Hepatic stellate cell (primary cell): ENCODE measurements at regions not wholly inside any gene's neighbourhood (a gene's known extent, or its start where the extent isn't known, plus 50 kb on each side); places are given as distances from the start of the nearest gene placed in this dataset.

Source experiments
- DNase-seq: peaks from one replicate; pipeline ENCODE4 v3.0.0; 2011; ENCODE audit warnings: low spot score

GRCh38 chr9:85260275-85260845 lies 481.4 kb downstream of the AGTPBP1 start:
- DNase-seq = no peak

GRCh38 chr9:85258823-85259370 lies 482.9 kb downstream of the AGTPBP1 start:
- DNase-seq = peak; percentile 16

- no peak for DNase-seq
Measured at GRCh38 chr9:85258236-85258635, 483.5 kb downstream of the AGTPBP1 start.

GRCh38 chr9:85249313-85249621 lies 492.5 kb downstream of the AGTPBP1 start:
- DNase-seq = no peak

- no peak for DNase-seq
Measured at GRCh38 chr9:85248514-85249312, 493.0 kb downstream of the AGTPBP1 start.

GRCh38 chr9:85246541-85246940 lies 495.2 kb downstream of the AGTPBP1 start:
- no peak for DNase-seq

GRCh38 chr9:85244856-85245255 lies 496.9 kb downstream of the AGTPBP1 start:
- no peak for DNase-seq

GRCh38 chr9:85243977-85244376 lies 497.8 kb downstream of the AGTPBP1 start:
- no peak for DNase-seq

GRCh38 chr9:85237478-85237877 lies 504.3 kb downstream of the AGTPBP1 start:
- no peak for DNase-seq

GRCh38 chr9:85230081-85230480 lies 511.7 kb downstream of the AGTPBP1 start:
- DNase-seq = no peak

GRCh38 chr9:85228111-85228855 lies 513.5 kb downstream of the AGTPBP1 start:
- no peak for DNase-seq

GRCh38 chr9:85225180-85225579 lies 516.6 kb downstream of the AGTPBP1 start:
- no peak for DNase-seq

- no peak for DNase-seq
Measured at GRCh38 chr9:85224729-85225128, 517.0 kb downstream of the AGTPBP1 start.

GRCh38 chr9:85224301-85224700 lies 517.5 kb downstream of the AGTPBP1 start:
- no peak for DNase-seq

GRCh38 chr9:85223506-85224125 lies 518.1 kb downstream of the AGTPBP1 start:
- no peak for DNase-seq

- DNase-seq = no peak
Measured at GRCh38 chr9:85216601-85217000, 525.2 kb downstream of the AGTPBP1 start.

- no peak for DNase-seq
Measured at GRCh38 chr9:85215961-85216360, 525.8 kb downstream of the AGTPBP1 start.

GRCh38 chr9:85215416-85215815 lies 526.3 kb downstream of the AGTPBP1 start:
- DNase-seq = no peak

- no peak for DNase-seq
Measured at GRCh38 chr9:85213650-85214607, 527.8 kb downstream of the AGTPBP1 start.

- no peak for DNase-seq
Measured at GRCh38 chr9:85212887-85213286, 528.9 kb downstream of the AGTPBP1 start.

GRCh38 chr9:85212209-85212608 lies 529.5 kb downstream of the AGTPBP1 start:
- no peak for DNase-seq
